H1 (cell line): ENCODE measurements at regions not wholly inside any gene's neighbourhood (a gene's known extent, or its start where the extent isn't known, plus 50 kb on each side); places are given as distances from the start of the nearest gene placed in this dataset.

Experiments used
- CTCF ChIA-PET: fragments of 300-600 bp; sonication (Branson Sonifier 250); formaldehyde crosslinking; loops from one replicate; lab custom pipeline; 2021; ENCODE audit not compliant: partially characterized antibody; lab: Charles Lee
- POLR2A ChIA-PET: fragments of 300-600 bp; sonication (Branson Sonifier 250); formaldehyde crosslinking; loops from one replicate; lab custom pipeline; 2021; ENCODE audit warnings: inconsistent platforms; ENCODE audit not compliant: partially characterized antibody; lab: Charles Lee
- DNase-seq, 2 experiments: peaks; one replicate each; pipeline versions ENCODE4 v3.0.0 to v3.0.0-alpha.2; 2010 to 2022; ENCODE audit warnings: low spot score in 2 of 2, low read depth in 1 of 2, mixed read lengths in 1 of 2
- FAIRE-seq: peaks from 2 replicates; lab custom pipeline; 2011; peaks lifted over from hg19 to GRCh38; lab: Jason Lieb, UNC
- H2AFZ ChIP-seq: 2 replicates; pipeline ENCODE4 v1.8.1; 2012; ENCODE audit warnings: low read length, inconsistent platforms
- H2AK5ac ChIP-seq: 2 replicates; pipeline ENCODE4 v1.6.1; 2013; ENCODE audit warnings: low read depth, low read length
- H2BK120ac ChIP-seq: replicated peaks from 2 replicates; pipeline ENCODE3; 2013; ENCODE audit warnings: low read depth, low read length, inconsistent platforms
- H2BK12ac ChIP-seq: 2 replicates; pipeline ENCODE4 v1.6.1; 2013; ENCODE audit warnings: low read depth, low read length
- H2BK15ac ChIP-seq: 2 replicates; pipeline ENCODE4 v1.6.1; 2013; ENCODE audit warnings: low read length
- H2BK20ac ChIP-seq: 2 replicates; pipeline ENCODE4 v1.6.1; 2013; ENCODE audit warnings: low read length
- H2BK5ac ChIP-seq: 2 replicates; pipeline ENCODE4 v1.6.1; 2013; ENCODE audit warnings: low read depth, low read length
- H3K14ac ChIP-seq: 2 replicates; pipeline ENCODE4 v1.6.1; 2013; ENCODE audit warnings: inconsistent platforms; ENCODE audit not compliant: insufficient read length
- H3K18ac ChIP-seq: 2 replicates; pipeline ENCODE4 v1.6.1; 2013; ENCODE audit warnings: low read length; ENCODE audit errors: extremely low read depth
- H3K23ac ChIP-seq: 2 replicates; pipeline ENCODE4 v1.6.1; 2013; ENCODE audit warnings: inconsistent platforms; ENCODE audit not compliant: insufficient read length
- H3K23me2 ChIP-seq: 2 replicates; pipeline ENCODE4 v1.6.1; 2013; ENCODE audit warnings: low read depth, low read length
- H3K27ac ChIP-seq: 2 replicates; pipeline ENCODE4 v1.6.1; 2011; ENCODE audit warnings: low read depth, low read length, inconsistent platforms
- H3K27me3 ChIP-seq, 4 experiments: replicated peaks in 1 of 4; 1 replicate in 1 of 4; 2 replicates in 3 of 4; pipeline versions ENCODE4 v1.6.1 to v1.8.1; 2011 to 2013; ENCODE audit warnings: low read length in 3 of 4, mild to moderate bottlenecking in 3 of 4, inconsistent platforms in 2 of 4, mixed read lengths in 2 of 4, moderate library complexity in 1 of 4; ENCODE audit not compliant: control insufficient read depth in 3 of 4, insufficient read depth in 3 of 4; ENCODE audit errors: extremely low read depth in 1 of 4
- H3K36me3 ChIP-seq, 4 experiments: 2 replicates each; pipeline versions ENCODE4 v1.6.1 to v1.8.1; 2011 to 2013; ENCODE audit warnings: mild to moderate bottlenecking in 4 of 4, low read length in 3 of 4, moderate library complexity in 2 of 4, control low read depth in 1 of 4, inconsistent platforms in 1 of 4; ENCODE audit not compliant: insufficient read depth in 4 of 4, control insufficient read depth in 2 of 4
- H3K4ac ChIP-seq: replicated peaks from 2 replicates; pipeline ENCODE3; 2013; ENCODE audit warnings: low read length, low read depth, mixed read lengths, inconsistent platforms; ENCODE audit not compliant: insufficient read length
- H3K4me1 ChIP-seq, 4 experiments: replicated peaks in 1 of 4; 1 replicate in 1 of 4; 2 replicates in 3 of 4; pipeline versions ENCODE4 v1.6.1 to v1.8.1; 2011 to 2013; ENCODE audit warnings: low read length in 3 of 4, inconsistent platforms in 2 of 4, mixed read lengths in 1 of 4; ENCODE audit not compliant: insufficient read depth in 4 of 4, control insufficient read depth in 3 of 4
- H3K4me2 ChIP-seq, 2 experiments: 2 replicates each; pipeline versions ENCODE4 v1.6.1 to v1.8.1; 2011 to 2013; ENCODE audit warnings: low read depth in 2 of 2, low read length in 2 of 2, control low read depth in 1 of 2, inconsistent platforms in 1 of 2, mild to moderate bottlenecking in 1 of 2; ENCODE audit not compliant: insufficient read depth in 1 of 2
- H3K4me3 ChIP-seq, 4 experiments: fragments of 200-600, 300-600 bp in 1 of 4; sonication (generic), shearing (Covaris generic), sonication (Bioruptor Twin) in 1 of 4; 2 replicates each; pipeline versions ENCODE4 v1.5.1 to v1.8.1; 2011 to 2016; ENCODE audit warnings: low read length in 4 of 4, low read depth in 3 of 4, control low read depth in 2 of 4, inconsistent platforms in 2 of 4, mild to moderate bottlenecking in 2 of 4, mixed read lengths in 1 of 4, moderate library complexity in 1 of 4; ENCODE audit not compliant: insufficient read depth in 2 of 4; ENCODE audit errors: extremely low read depth in 1 of 4
- H3K56ac ChIP-seq: replicated peaks from 2 replicates; pipeline ENCODE3; 2013; ENCODE audit warnings: low read depth, mild to moderate bottlenecking, mixed read lengths, low read length, inconsistent platforms; ENCODE audit not compliant: insufficient read length
- H3K79me1 ChIP-seq: 2 replicates; pipeline ENCODE4 v1.6.1; 2013; ENCODE audit warnings: low read depth, low read length, control low read depth
- H3K79me2 ChIP-seq, 2 experiments: 2 replicates each; pipeline versions ENCODE4 v1.6.1 to v1.8.1; 2012 to 2013; ENCODE audit warnings: low read length in 2 of 2, mild to moderate bottlenecking in 2 of 2, inconsistent platforms in 1 of 2; ENCODE audit not compliant: insufficient read depth in 2 of 2, control insufficient read depth in 1 of 2
- H3K9ac ChIP-seq, 4 experiments: replicated peaks in 1 of 4; 1 replicate in 1 of 4; 2 replicates in 3 of 4; pipeline versions ENCODE4 v1.6.1 to v1.8.1; 2011 to 2013; ENCODE audit warnings: low read depth in 3 of 4, low read length in 3 of 4, control low read depth in 2 of 4, mild to moderate bottlenecking in 2 of 4, moderate library complexity in 2 of 4, inconsistent platforms in 1 of 4; ENCODE audit errors: extremely low read depth in 1 of 4
- H3K9me3 ChIP-seq, 2 experiments: 2 replicates each; pipeline versions ENCODE4 v1.6.1 to v1.8.1; 2012 to 2013; ENCODE audit warnings: mild to moderate bottlenecking in 2 of 2, moderate library complexity in 2 of 2, control low read depth in 1 of 2, inconsistent platforms in 1 of 2, low read depth in 1 of 2, low read length in 1 of 2, mixed read lengths in 1 of 2; ENCODE audit not compliant: insufficient read depth in 2 of 2
- H4K20me1 ChIP-seq, 2 experiments: replicated peaks in 1 of 2; 2 replicates each; pipeline versions ENCODE3 to v1.8.1; 2011 to 2013; ENCODE audit warnings: inconsistent platforms in 2 of 2, low read length in 2 of 2, mild to moderate bottlenecking in 1 of 2; ENCODE audit not compliant: insufficient read depth in 2 of 2, control insufficient read depth in 1 of 2
- H4K5ac ChIP-seq: 2 replicates; pipeline ENCODE4 v1.6.1; 2013; ENCODE audit warnings: low read length, low read depth, mixed read lengths, inconsistent platforms; ENCODE audit not compliant: insufficient read length
- H4K8ac ChIP-seq: 2 replicates; pipeline ENCODE4 v1.8.0; 2013; ENCODE audit warnings: mild to moderate bottlenecking, moderate library complexity, low read length, inconsistent platforms; ENCODE audit not compliant: insufficient read depth; ENCODE audit errors: extremely low read depth
- H4K91ac ChIP-seq: replicated peaks from 2 replicates; pipeline ENCODE3; 2013; ENCODE audit warnings: low read length, mixed read lengths, inconsistent platforms; ENCODE audit not compliant: insufficient read length
- ASH2L ChIP-seq: fragments of 200-600, 300-600 bp; sonication (generic); IDR thresholded peaks from one replicate; pipeline ENCODE4 v1.7.1; 2017; ENCODE audit warnings: low read length
- BCL11A ChIP-seq, 2 experiments: IDR thresholded peaks; one replicate each; pipeline ENCODE4 v1.6.1; 2011; ENCODE audit warnings: low read depth in 2 of 2, low read length in 2 of 2, mild to moderate bottlenecking in 2 of 2
- BRCA1 ChIP-seq: IDR thresholded peaks from 2 replicates; pipeline ENCODE4 v1.6.1; 2012; ENCODE audit warnings: low read depth, low read length, improper control_type of control experiment
- EP300 ChIP-seq, 2 experiments: IDR thresholded peaks; 1 replicate in 1 of 2; 2 replicates in 1 of 2; pipeline ENCODE4 v1.6.1; 2011 to 2012; ENCODE audit warnings: low read depth in 2 of 2, low read length in 2 of 2, mild to moderate bottlenecking in 2 of 2, borderline replicate concordance in 1 of 2, inconsistent platforms in 1 of 2, moderate library complexity in 1 of 2
- EZH2 ChIP-seq: fragments of 200-600 bp; sonication (generic); IDR thresholded peaks from 2 replicates; pipeline ENCODE4 v1.7.1; 2012; ENCODE audit warnings: low read depth, mild to moderate bottlenecking, moderate library complexity, low read length, inconsistent platforms; ENCODE audit not compliant: severe bottlenecking
- GABPA ChIP-seq: IDR thresholded peaks from 2 replicates; pipeline ENCODE4 v1.6.1; 2011; ENCODE audit warnings: mild to moderate bottlenecking, low read length, moderate library complexity, borderline replicate concordance; ENCODE audit not compliant: insufficient read depth
- HDAC6 ChIP-seq: IDR thresholded peaks from one replicate; pipeline ENCODE4 v1.7.1; 2012; ENCODE audit warnings: low read depth, mild to moderate bottlenecking, inconsistent platforms, low read length, moderate library complexity
- JUND ChIP-seq: IDR thresholded peaks from 2 replicates; pipeline ENCODE4 v1.6.1; 2011; ENCODE audit warnings: mild to moderate bottlenecking, improper control_type of control experiment, low read length
- KDM1A ChIP-seq: fragments of 200-600, 300-600 bp; sonication (generic); IDR thresholded peaks from 2 replicates; pipeline ENCODE4 v1.7.1; 2016; ENCODE audit warnings: mild to moderate bottlenecking, low read length, borderline replicate concordance
- MAFK ChIP-seq: IDR thresholded peaks from 2 replicates; pipeline ENCODE4 v1.6.1; 2012; ENCODE audit warnings: low read depth, mild to moderate bottlenecking, improper control_type of control experiment, low read length
- NRF1 ChIP-seq: IDR thresholded peaks from 2 replicates; pipeline ENCODE4 v1.6.1; 2011; ENCODE audit warnings: mild to moderate bottlenecking, low read depth, low read length, improper control_type of control experiment
- SIN3A ChIP-seq, 2 experiments: IDR thresholded peaks in 1 of 2; conservative IDR thresholded peaks in 1 of 2; 2 replicates each; pipeline ENCODE4 v1.6.1; 2011 to 2012; ENCODE audit warnings: low read length in 2 of 2, improper control_type of control experiment in 1 of 2, low read depth in 1 of 2, mild to moderate bottlenecking in 1 of 2
- SP1 ChIP-seq: IDR thresholded peaks from 2 replicates; pipeline ENCODE4 v1.6.1; 2011; ENCODE audit warnings: low read depth, low read length
- WGBS, 2 experiments: shearing (Covaris generic) in 1 of 2; methylation state at CpG; one replicate each; pipeline versions ENCODE4 v1.1.6 to v1.1.7; 2013 to 2015; ENCODE audit warnings: low lambda C conversion rate in 2 of 2, mixed read lengths in 2 of 2, inconsistent platforms in 1 of 2, low coverage in 1 of 2, missing lambda C conversion rate in 1 of 2; ENCODE audit not compliant: insufficient replicate concordance in 2 of 2, insufficient coverage in 1 of 2, insufficient read length in 1 of 2; ENCODE audit errors: extremely low coverage in 1 of 2, missing lambda C conversion rate in 1 of 2; 5-methylcytosine and 5-hydroxymethylcytosine counted together

- Histone ChIP-seq H3K56ac (no peak overlapping the region), H4K20me1 (no peaks in the 10 kb centered on the region), H2BK20ac (no peak overlapping the region), H3K27ac (no peak overlapping the region), H3K18ac (no peak overlapping the region), H3K4me2 (no peak overlapping the region), H3K9me3 (no peaks in the 10 kb centered on the region), H4K8ac (no peak overlapping the region), H3K79me2 (no peaks in the 10 kb centered on the region), H3K14ac (no peak overlapping the region), H3K4ac (no peak overlapping the region), H3K4me1 (no peaks in the 10 kb centered on the region), H2BK120ac (no peak overlapping the region), H3K79me1 (no peaks in the 10 kb centered on the region), H4K91ac (no peak overlapping the region), H2AFZ (no peak overlapping the region), H4K5ac (no peak overlapping the region), H3K27me3 (no peaks in the 10 kb centered on the region), H2AK5ac (no peak overlapping the region), H3K36me3 (no peaks in the 10 kb centered on the region), H3K4me3 (no peak overlapping the region), H2BK15ac (no peak overlapping the region), H2BK12ac (no peak overlapping the region), H3K9ac (no peak overlapping the region), H2BK5ac (no peak overlapping the region), H3K23ac (no peak overlapping the region), H3K23me2 (no peaks in the 10 kb centered on the region)
- POLR2A ChIA-PET, result no interaction called here
- FAIRE-seq, result no peak
- 79% methylated on average over 8 of the region's 8 CpGs; no CpG with 5 or more reads in 1 of the 2 experiments for WGBS, 2 experiments
- CTCF ChIA-PET, result no interaction called here
- DNase-seq, result no peak
- TF ChIP-seq ASH2L, result no peak
- no peak for TF ChIP-seq SP1
- no peak for TF ChIP-seq EP300 (IDR thresholded peaks at IDR 0.05; ENCODE audit: borderline replicate concordance in 1 of 2, low read depth in 2 of 2, low read length in 2 of 2)
- TF ChIP-seq BCL11A (IDR thresholded peaks at IDR 0.05; ENCODE audit: low read depth in 2 of 2, low read length in 2 of 2), result no peak
- TF ChIP-seq BRCA1, result no peak
- no peak for TF ChIP-seq KDM1A
- TF ChIP-seq MAFK, result no peak
- no peak for TF ChIP-seq JUND
- TF ChIP-seq NRF1, result no peak
- TF ChIP-seq SIN3A (conservative IDR thresholded peaks at IDR 0.05 in 1 of 2, IDR thresholded peaks at IDR 0.05 in 1 of 2; ENCODE audit: low read depth in 1 of 2, low read length in 2 of 2), result no peak
- TF ChIP-seq HDAC6, result no peak
- no peak for TF ChIP-seq EZH2
- TF ChIP-seq GABPA, result no peak
These were observed 210.5 kb upstream of the KLF6 start for GRCh38 chr10:3995302-3996210.
